GM12872 (cell line): ENCODE measurements at regions not wholly inside any gene's neighbourhood (a gene's known extent, or its start where the extent isn't known, plus 50 kb on each side); places are given as distances from the start of the nearest gene placed in this dataset.

ENCODE experiments used
- TF ChIP-seq, protein P1 (sequence below): IDR thresholded peaks from 3 replicates; pipeline ENCODE4 v1.5.1; 2011; ENCODE audit warnings: low read depth, mild to moderate bottlenecking, low read length, moderate library complexity; ENCODE audit not compliant: insufficient read depth

DNA sequence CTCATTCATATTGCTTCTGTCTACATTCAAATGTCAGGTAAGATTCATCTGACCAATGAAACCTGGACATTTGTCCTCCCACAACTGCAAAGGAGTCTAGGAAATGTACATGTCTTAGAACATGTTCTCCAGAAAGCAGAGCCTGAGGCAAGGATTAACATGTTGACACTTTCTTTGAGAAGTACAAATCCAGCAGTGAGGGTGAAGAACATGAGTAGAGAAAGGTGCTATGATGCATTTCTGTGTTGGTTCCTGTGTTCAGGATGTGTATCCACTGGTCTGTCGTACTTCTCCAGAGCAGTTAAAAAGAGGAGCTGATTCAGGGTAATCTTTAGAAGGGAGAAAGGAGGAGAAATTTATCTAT is 146.0 kb upstream of the AGR3 start:
- TF ChIP-seq, protein P1, sequence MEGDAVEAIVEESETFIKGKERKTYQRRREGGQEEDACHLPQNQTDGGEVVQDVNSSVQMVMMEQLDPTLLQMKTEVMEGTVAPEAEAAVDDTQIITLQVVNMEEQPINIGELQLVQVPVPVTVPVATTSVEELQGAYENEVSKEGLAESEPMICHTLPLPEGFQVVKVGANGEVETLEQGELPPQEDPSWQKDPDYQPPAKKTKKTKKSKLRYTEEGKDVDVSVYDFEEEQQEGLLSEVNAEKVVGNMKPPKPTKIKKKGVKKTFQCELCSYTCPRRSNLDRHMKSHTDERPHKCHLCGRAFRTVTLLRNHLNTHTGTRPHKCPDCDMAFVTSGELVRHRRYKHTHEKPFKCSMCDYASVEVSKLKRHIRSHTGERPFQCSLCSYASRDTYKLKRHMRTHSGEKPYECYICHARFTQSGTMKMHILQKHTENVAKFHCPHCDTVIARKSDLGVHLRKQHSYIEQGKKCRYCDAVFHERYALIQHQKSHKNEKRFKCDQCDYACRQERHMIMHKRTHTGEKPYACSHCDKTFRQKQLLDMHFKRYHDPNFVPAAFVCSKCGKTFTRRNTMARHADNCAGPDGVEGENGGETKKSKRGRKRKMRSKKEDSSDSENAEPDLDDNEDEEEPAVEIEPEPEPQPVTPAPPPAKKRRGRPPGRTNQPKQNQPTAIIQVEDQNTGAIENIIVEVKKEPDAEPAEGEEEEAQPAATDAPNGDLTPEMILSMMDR = no peak

DNA sequence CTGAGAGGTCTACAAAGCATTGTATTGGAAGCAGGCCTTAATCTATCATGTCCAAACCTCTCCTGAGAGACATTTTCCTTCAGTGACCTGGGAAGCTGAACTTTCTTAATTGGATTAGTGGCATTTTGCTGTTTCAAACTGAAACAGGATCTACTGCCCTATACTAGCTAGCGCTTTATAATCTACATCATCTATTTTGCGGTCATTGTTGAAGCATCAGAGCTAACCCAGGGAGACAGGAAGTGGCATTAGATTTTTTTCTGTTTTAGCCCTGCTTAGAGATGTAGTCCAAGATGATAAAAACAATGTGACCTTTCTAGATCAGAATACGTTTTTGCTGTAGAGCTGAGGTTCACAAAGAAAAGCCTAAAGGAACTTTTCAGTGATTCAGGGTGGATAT is 147.4 kb upstream of the AGR3 start:
- TF ChIP-seq, protein P1 = no peak

DNA sequence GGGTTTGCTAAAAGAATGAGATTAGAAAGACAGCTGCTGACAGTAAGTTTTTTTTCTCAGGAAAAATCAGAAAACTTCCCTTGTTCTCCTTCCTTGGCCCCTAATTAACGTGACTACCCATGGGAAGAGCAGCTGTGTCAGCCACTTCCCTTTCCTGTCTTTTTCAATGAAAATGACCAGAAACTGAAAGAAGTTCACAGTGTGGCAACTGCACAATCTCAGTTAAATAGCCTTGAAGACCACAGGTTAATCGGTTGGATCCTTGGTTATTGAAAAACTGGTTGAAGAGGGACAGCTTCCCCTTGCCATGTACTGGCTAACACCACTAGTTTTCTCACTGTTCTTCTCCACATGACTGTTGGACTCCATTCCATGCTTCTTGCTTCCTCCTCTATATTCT is 148.8 kb upstream of the AGR3 start:
- TF ChIP-seq, protein P1 = no peak

DNA sequence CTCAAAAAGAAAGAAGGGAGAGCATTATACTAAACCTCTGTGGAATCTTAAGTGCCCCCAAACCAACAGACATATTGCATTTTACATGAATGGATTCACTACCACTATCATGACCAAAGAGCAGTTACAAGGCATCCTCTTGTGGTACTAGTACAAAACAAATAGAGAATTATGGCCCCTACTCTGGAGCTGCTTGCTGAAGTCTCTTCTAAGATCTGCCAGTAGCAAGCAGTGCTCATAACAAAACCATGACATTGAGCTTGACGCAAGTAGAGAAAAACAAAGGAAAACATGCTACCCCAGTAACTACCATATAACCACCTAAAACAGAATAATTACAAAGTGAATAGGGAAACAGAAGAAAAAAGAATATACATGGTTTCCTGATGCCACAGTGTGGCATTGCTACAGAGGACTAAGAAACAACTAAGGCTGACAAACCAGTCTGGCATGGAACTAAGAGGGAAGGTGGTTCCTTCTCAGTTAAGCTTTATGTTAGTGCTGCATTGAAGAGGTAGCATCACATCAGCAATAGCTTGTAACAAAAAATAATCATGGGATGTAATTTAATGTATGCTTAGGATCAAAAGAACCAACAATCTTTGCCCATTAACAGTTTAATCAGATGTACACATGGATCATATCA is 150.2 kb upstream of the AGR3 start:
- TF ChIP-seq, protein P1 = no peak

DNA sequence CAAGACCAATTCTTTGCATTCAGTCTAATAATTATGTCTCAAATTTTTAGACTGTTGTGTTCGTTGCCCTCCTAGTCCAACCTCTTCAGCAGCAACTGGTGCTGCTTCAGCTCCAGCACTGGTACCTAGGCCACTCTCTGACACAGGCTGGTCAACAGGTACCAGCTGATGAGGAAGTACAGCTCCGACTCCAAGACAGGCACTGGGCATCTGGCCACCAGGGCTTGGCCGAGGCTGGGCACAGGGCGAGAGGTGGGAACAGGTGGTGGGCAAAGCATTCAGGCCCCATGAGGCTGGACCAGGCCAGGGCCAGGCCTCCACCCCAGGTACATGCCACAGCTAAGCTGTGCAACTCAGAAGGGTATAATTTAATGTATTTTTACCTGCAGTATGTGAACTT is 151.5 kb upstream of the AGR3 start:
- TF ChIP-seq, protein P1 = no peak

DNA sequence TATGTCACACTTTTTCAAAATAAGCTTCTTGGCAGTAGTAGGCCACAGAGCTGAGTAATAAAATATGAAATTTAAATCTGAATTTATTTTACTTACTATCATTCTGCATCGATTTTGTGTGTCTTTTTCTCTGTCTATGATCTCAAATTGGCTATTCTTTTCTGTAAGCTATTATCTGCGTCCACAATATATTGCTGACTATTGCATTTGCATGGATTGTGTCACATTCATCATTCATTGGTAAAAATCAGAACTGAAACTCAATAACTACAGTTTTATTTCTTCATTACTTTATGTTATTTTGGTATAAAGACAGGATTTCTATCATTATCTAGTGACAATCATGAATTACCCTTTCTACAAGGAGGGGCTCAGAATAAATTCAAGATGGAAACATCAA is 154.8 kb upstream of the AGR3 start:
- TF ChIP-seq, protein P1 = no peak

DNA sequence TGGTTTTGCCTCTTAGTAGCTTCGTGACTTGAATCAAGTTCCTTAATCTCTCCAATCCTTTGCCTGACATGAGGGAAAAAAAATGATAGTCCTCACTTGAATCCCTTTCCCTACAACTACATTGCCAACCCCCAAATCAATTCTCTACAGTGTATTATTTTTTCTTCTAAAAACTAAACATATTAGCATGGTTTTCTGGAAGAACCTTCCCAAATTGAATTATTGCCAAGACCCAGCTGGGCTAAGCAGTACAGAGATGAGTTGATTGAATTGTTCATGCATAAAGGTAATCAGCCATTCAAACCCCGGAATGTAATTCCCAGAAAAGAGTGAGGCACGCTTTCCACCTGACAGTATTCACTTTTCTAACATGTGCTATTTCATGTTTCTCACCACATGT is 155.6 kb upstream of the AGR3 start:
- TF ChIP-seq, protein P1 = no peak

DNA sequence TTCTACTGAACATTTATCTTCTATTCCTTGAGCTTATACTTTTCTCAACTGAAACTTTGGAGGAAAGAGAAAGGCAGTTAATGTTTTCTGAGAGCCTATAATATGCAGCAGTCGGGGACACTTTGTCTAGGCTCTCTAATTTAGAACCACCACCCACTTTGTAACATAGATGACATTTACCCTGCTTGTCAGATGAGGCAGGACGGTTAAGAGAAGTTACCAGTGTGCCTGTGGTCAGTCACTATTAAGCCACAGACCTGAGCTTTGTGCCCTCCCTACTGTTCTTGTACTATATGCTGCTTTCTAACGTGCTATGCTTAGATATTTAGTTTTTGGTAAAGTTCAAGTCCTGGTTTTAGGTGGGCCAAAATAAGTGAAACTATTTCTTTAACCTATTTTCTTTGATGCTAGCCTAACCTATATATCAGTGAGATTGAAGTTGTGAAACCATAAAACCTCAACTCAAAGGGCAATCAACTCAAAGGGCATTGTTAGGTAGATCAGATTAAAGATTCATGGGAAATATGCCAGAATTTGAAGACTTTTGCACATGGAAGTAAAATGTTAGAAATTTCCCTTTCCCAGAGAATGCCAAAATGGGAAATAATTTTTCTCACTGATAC is 156.5 kb upstream of the AGR3 start:
- TF ChIP-seq, protein P1 = no peak
